HG03097 (cell line): ENCODE measurements at regions not wholly inside any gene's neighbourhood (a gene's known extent, or its start where the extent isn't known, plus 50 kb on each side); places are given as distances from the start of the nearest gene placed in this dataset.

Experiments used
- ATAC-seq: cut with Tn5 transposase; IDR thresholded peaks from one replicate; pipeline ENCODE4 v1.9.1; 2021; ENCODE audit not compliant: unreplicated experiment, low FRiP score

- ATAC-seq = peak; percentile 52
These were observed 843.6 kb downstream of the TRIB2 start for GRCh38 chr2:13560322-13560721.

DNA sequence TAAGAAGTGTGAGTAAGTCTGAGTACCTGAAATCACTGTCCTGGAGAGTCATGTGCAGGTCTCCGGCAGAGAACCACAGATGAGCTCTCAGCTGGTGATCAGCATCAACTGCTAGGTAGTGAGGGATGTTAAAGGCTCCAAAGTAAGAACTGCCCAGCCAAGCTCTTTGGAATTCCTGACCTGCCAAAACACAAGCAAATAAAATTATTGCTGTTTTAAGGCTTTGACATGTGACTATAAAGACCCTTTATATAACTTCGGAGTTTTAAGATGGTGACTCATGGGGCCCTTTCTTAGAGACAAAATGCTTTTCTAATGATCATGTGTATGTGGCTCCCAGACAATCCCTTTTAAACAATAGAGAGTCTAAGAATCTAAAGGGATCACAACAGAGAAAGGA, 855.7 kb downstream of the TRIB2 start:
- ATAC-seq = no peak

- ATAC-seq = no peak
These were observed 858.1 kb downstream of the TRIB2 start for GRCh38 chr2:13574831-13575230.

DNA sequence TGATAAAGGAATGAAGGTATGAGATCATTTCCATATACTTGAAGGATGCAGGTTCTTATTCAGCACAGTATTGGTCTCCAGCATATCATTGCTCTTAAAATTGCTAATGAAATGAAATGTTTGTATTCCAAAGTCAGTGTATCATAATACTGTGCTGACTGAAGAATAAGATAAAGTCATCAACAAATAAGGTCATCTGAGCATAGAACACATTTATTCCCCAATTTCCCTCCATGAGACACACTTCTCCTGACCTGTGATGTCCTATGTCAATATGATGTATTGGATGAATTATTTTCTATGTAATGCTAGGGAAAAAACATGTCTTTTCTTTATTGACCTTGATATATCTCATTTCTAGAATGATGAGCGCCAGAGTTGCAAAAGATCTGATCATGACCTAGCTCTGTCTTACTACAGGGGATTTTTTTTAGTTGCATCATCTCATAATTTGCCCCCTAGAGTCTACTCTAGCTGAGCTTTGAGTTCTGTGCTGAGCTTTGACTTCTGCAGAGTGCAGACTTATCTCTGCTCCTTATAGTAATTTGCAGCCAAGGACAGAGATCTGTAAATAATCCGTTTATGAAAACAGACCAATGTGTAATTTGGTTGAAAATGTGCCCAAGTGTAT, 859.8 kb downstream of the TRIB2 start:
- no peak for ATAC-seq

- no peak for ATAC-seq
These were observed 861.8 kb downstream of the TRIB2 start for GRCh38 chr2:13578547-13578946.

DNA sequence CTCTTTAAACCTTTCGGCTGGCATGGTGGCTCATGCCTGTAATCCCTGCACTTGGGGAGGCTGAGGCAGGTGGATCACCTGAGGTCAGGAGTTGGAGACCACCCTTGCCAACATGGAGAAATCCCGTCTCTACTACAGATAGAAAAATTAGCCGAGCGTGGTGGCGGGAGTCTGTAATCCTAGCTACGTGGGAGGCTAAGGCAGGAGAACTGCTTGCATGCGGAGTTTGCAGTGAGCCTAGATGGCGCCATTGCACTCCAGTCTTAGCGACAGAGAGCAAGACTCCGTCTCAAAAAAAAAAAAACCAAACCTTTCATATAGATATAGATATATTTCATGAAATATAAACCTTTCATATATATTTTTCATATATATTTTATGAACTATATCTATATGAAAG, 864.7 kb downstream of the TRIB2 start:
- no peak for ATAC-seq

DNA sequence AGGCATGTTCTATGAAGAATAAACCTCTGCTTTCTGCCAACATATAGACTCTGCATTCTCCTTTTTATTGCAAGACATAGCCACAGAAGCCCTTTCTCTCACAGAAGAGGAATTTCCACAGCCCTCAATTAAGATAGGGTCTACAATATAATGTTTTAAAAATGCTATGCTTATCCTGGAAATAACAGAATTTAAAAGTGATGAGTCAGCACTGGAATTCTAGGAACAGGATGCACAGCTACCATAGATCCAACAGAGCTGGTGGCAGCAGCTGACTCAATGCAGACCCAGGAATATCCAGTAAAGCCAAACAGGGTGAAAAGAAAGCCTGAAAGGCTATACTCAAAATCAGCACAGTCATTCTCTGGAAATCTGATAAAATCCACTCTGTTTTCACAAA, 866.9 kb downstream of the TRIB2 start:
- ATAC-seq = no peak

- ATAC-seq = no peak
These were observed 867.3 kb downstream of the TRIB2 start for GRCh38 chr2:13584020-13584419.

DNA sequence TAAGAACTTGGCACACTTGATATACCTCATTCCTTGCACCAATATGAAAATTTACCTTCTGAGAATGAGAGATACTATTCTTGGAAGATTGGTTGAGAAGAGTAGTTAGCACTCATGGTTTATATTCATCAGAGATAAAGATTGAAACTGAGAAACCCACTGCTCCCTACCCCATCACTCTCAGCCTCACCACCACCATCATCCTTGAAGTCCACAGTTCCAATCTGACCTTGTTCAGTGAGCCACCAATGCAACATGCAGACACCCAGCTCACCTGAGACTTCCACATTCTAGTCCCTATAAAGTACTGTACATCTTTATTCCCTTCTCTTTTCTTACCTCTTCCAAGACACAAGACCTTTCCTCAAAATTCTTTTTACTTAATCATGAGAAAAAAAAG, 869.0 kb downstream of the TRIB2 start:
- ATAC-seq = no peak

GRCh38 chr2:13596233-13596632, 879.5 kb downstream of the TRIB2 start:
- ATAC-seq = no peak

- ATAC-seq = no peak
These were observed 880.4 kb downstream of the TRIB2 start for GRCh38 chr2:13597176-13597575.

GRCh38 chr2:13601506-13601905, 884.8 kb downstream of the TRIB2 start:
- ATAC-seq = no peak

- ATAC-seq = no peak
These were observed 888.4 kb downstream of the TRIB2 start for GRCh38 chr2:13604951-13605661.

- peak; percentile 71 for ATAC-seq
These were observed 890.4 kb downstream of the TRIB2 start for GRCh38 chr2:13607139-13607538.

DNA sequence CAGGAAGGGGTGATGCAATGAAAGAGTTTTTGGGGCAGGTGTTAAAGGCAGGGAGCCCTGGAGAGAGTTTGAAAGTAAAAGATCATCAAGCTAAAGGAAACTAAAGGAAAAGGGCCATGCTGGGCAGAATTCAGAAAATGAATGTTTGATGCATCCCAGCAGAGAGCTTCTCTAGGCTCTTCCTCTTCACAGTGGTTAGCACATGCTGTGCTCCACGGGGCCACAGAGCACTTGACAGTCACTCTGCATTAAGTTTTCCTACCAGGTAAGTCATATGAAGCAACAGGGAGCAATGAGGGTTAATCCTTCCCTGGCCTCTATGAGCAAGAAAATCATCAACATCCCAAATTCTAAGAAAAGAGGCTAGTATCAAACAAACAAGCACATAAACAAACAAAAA, 895.2 kb downstream of the TRIB2 start:
- no peak for ATAC-seq

- no peak for ATAC-seq
These were observed 899.3 kb downstream of the TRIB2 start for GRCh38 chr2:13616059-13616458.

DNA sequence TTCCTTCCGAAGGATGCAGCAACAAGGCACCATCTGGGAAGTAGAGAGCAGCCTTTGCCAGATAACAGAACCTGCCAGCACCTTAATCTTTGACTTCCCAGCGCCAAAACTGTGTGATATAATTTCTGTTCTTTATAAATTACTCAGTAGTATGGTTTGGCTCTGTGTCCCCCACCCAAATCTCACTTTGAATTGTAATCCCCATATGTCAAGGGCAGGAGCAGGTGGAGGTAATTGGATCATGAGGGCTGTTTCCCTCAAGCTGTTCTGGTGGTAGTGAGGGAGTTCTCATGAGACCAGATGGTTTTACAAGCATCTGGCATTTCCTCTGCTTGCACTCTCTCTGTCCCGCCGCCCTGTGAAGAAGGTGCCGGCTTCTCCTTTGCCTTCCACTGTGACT, 899.9 kb downstream of the TRIB2 start:
- ATAC-seq = no peak

DNA sequence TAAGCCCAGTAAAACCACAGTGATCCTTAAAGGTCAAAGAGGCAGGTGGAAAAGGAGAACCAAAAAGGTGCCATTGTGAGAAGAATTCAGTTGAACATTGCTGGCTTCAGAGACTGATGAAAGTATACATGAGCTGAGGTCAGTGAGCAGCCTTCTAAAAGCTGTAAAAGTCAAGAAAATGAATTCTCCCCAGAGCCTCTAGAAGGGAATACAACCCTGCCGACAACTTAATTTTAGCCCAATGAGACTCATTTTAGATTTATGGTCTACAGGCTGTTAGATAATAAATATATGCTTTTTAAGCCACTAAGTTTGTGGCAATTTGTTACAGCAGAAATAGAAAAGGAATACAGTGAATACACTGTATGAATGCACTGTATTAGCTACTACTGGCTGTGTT, 911.4 kb downstream of the TRIB2 start:
- no peak for ATAC-seq

- ATAC-seq = no peak
These were observed 921.4 kb downstream of the TRIB2 start for GRCh38 chr2:13638181-13638580.

- no peak for ATAC-seq
These were observed 933.2 kb downstream of the TRIB2 start for GRCh38 chr2:13649918-13650317.

DNA sequence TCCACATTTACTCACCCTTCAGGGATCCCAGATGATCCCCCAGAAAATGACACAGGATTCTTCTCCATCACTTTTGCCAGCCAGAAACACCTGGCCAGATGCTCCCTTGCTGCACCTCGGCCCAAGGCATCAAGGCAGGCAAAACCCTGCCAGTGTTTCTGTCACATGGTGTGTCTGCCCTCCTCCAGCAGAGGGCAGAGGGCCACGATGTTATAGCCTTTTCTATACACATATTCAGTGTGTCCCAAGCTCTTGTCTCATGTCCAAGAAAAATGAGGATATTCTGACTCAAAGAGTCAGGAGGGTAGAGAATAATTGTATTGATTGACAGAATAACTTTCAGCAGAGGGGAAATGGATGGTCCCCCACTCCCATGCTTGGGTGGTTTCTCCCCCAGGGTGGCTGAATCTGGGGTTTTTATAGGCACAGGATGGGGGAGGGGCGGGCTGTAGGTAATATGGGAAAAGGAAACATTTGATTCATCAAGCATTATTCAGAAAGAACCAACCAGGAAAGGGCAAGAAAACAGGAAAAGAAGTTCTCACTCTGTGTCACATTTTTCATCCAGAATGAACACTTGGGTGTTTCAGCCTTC, 933.9 kb downstream of the TRIB2 start:
- ATAC-seq = no peak

- ATAC-seq = peak; percentile 61
These were observed 935.0 kb downstream of the TRIB2 start for GRCh38 chr2:13651684-13652131.
